ENCODE measurements at regions not wholly inside any gene's neighbourhood (a gene's known extent, or its start where the extent isn't known, plus 50 kb on each side); places are given as distances from the start of the nearest gene placed in this dataset.

DNA sequence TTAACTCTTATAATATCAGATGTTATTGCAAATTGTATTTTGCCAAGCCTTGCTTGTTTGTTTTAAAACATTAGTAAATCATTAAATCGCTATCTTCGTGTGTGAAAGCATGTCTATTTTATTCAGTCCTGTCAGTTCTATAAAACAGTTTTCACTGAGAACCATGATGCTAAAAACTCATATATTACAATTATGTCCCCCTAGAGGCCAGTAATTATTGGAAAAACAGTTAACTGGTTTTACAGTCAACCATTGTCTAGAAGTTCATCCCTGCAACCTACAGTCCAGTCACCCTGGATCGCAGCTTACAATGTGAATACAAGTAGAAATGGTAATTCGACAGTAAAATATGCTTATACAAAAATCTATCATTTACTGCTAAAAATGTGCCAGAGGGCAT, 311.5 kb upstream of the ROBO2 start:
- POLR2A ChIA-PET: interaction anchor here (0.6 kb wide), 1 partner anchor 362 kb away, joined by 7 read pairs; no protein-coding TSS in a partner anchor
- ATAC-seq (no peak), FAIRE-seq (no peak), DNase-seq (ENCODE audit: low read depth, low spot score) (no peak)
- no peaks in the 10 kb centered on the region for H3K9me3 ChIP-seq (replicated peaks; ENCODE audit: control insufficient read depth, insufficient read depth, low read length)
- no peak overlapping the region for H2AFZ ChIP-seq (ENCODE audit: control insufficient read depth, low read depth, low read length)
- H3K27ac ChIP-seq (ENCODE audit: control insufficient read depth, insufficient read depth): no peak overlapping the region
- H3K4me2 ChIP-seq (ENCODE audit: control insufficient read depth, insufficient read depth): no peak overlapping the region
- intact Hi-C loops (cut with micrococcal nuclease; ENCODE audit: unreplicated experiment) (no loop called here), in situ Hi-C loops (cut with MboI) (no loop called here)
- 63% methylated on average over 4 of the region's 4 CpGs for WGBS (ENCODE audit: insufficient coverage, insufficient replicate concordance, low lambda C conversion rate, missing lambda C conversion rate)
- BruUV-seq (replicated peaks): no TSS peak
- no peaks in the 10 kb centered on the region for H3K4me1 ChIP-seq (ENCODE audit: control insufficient read depth, insufficient read depth, low read length)
- CTCF ChIA-PET: no interaction called here
- no peaks in the 10 kb centered on the region for H3K36me3 ChIP-seq (ENCODE audit: control insufficient read depth in 2 of 2, insufficient read depth in 2 of 2, low read length in 1 of 2)
- H3K27me3 ChIP-seq (replicated peaks in 1 of 2; ENCODE audit: control insufficient read depth in 2 of 2, insufficient read depth in 2 of 2, low read length in 1 of 2): no peaks in the 10 kb centered on the region
- no peak overlapping the region for H3K9ac ChIP-seq (ENCODE audit: control insufficient read depth, insufficient read depth, low read length)
- SMC1A ChIA-PET (ENCODE audit: uncharacterized antibody, unreplicated experiment): no interaction called here
- no peak for TF ChIP-seq SMAD1 (IDR thresholded peaks at IDR 0.05; ENCODE audit: low read depth, partially characterized antibody)
- TF ChIP-seq, protein P1, sequence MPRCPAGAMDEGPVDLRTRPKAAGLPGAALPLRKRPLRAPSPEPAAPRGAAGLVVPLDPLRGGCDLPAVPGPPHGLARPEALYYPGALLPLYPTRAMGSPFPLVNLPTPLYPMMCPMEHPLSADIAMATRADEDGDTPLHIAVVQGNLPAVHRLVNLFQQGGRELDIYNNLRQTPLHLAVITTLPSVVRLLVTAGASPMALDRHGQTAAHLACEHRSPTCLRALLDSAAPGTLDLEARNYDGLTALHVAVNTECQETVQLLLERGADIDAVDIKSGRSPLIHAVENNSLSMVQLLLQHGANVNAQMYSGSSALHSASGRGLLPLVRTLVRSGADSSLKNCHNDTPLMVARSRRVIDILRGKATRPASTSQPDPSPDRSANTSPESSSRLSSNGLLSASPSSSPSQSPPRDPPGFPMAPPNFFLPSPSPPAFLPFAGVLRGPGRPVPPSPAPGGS (IDR thresholded peaks at IDR 0.05; ENCODE audit: borderline replicate concordance, insufficient read depth, low read depth, low read length, poor library complexity, severe bottlenecking): no peak
- no peak for TF ChIP-seq GABPA (IDR thresholded peaks at IDR 0.05; ENCODE audit: low read depth)
- no peak for TF ChIP-seq MTA2 (IDR thresholded peaks at IDR 0.05; ENCODE audit: low read depth)
- TF ChIP-seq BHLHE40 (IDR thresholded peaks at IDR 0.05; ENCODE audit: borderline replicate concordance in 1 of 2, low read depth in 2 of 2, low read length in 1 of 2): no peak
- TF ChIP-seq ZNF384 (IDR thresholded peaks at IDR 0.05; ENCODE audit: borderline replicate concordance, low read depth, low read length): no peak
- TF ChIP-seq HDAC6 (IDR thresholded peaks at IDR 0.05; ENCODE audit: unreplicated experiment): no peak
- TF ChIP-seq TCF7 (IDR thresholded peaks at IDR 0.05; ENCODE audit: borderline replicate concordance): no peak
- RAD21 ChIA-PET (ENCODE audit: unreplicated experiment): no interaction called here
- H3K79me2 ChIP-seq (ENCODE audit: control insufficient read depth, insufficient read depth, low read length): no peaks in the 10 kb centered on the region
- H4K20me1 ChIP-seq (ENCODE audit: control insufficient read depth, insufficient read depth): no peaks in the 10 kb centered on the region
- H3K4me3 ChIP-seq: no peak overlapping the region
